ENCODE measurements at regions not wholly inside any gene's neighbourhood (a gene's known extent, or its start where the extent isn't known, plus 50 kb on each side); places are given as distances from the start of the nearest gene placed in this dataset.

- TF ChIP-seq CTCF (IDR thresholded peaks at IDR 0.05; ENCODE audit: insufficient read depth, low read length) (no peak), GABPA (IDR thresholded peaks at IDR 0.05; ENCODE audit: low read depth) (no peak)
Observed at GRCh38 chr1:95905818-95906395, 671.9 kb downstream of the RWDD3 start.
